ENCODE measurements at regions not wholly inside any gene's neighbourhood (a gene's known extent, or its start where the extent isn't known, plus 50 kb on each side); places are given as distances from the start of the nearest gene placed in this dataset.

DNA sequence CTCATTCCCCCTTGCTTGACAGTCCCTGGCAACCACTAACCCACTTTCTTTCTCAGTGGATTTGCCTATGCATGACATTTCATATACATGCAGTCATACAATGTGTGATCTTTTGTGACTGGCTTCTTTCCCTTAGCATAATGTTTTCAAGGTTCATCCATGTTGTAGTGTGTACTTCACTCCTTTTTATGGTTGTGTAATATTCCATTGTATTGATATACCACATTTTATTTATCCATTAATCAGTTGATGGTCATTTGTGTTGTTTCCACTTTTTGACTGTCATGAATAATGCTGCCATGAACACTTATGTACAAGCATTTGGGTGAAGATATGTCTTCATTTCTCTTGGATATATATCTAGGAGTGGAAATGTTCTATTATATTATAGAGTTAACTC, 127.7 kb upstream of the GRIK3 start:
- no peak overlapping the region for H3K4me3 ChIP-seq (ENCODE audit: low read depth, low read length)
- TF ChIP-seq, protein P1, sequence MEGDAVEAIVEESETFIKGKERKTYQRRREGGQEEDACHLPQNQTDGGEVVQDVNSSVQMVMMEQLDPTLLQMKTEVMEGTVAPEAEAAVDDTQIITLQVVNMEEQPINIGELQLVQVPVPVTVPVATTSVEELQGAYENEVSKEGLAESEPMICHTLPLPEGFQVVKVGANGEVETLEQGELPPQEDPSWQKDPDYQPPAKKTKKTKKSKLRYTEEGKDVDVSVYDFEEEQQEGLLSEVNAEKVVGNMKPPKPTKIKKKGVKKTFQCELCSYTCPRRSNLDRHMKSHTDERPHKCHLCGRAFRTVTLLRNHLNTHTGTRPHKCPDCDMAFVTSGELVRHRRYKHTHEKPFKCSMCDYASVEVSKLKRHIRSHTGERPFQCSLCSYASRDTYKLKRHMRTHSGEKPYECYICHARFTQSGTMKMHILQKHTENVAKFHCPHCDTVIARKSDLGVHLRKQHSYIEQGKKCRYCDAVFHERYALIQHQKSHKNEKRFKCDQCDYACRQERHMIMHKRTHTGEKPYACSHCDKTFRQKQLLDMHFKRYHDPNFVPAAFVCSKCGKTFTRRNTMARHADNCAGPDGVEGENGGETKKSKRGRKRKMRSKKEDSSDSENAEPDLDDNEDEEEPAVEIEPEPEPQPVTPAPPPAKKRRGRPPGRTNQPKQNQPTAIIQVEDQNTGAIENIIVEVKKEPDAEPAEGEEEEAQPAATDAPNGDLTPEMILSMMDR (IDR thresholded peaks at IDR 0.05; ENCODE audit: low read depth, low read length, missing control alignments): no peak
- no peak for DNase-seq (ENCODE audit: low read depth)
- in situ Hi-C loops (cut with HindIII; ENCODE audit: low sequenced_read_pairs): no loop called here

DNA sequence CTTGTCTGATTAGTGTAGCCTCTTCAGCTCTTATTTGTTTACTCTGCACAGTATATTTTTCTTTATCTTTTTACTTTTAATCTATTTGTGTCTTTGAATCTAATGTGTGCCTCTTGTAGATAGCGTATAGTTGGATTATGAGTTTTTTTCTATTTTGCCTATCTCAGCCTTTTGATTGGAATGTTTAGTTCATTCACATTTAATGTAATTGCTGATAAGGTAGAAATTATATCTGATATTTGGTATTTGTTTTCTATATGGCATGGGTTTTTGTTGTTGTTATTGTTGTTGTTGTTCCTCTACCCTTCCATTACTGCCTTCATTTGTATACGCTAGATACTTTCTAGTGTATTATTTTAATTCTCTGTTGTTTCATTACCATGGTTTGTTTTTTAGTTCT, 131.7 kb upstream of the GRIK3 start:
- H3K4me3 ChIP-seq (ENCODE audit: low read depth, low read length): no peak overlapping the region
- in situ Hi-C loops (cut with HindIII; ENCODE audit: low sequenced_read_pairs): no loop called here
- TF ChIP-seq, protein P1 (IDR thresholded peaks at IDR 0.05; ENCODE audit: low read depth, low read length, missing control alignments): no peak
- DNase-seq (ENCODE audit: low read depth): no peak

DNA sequence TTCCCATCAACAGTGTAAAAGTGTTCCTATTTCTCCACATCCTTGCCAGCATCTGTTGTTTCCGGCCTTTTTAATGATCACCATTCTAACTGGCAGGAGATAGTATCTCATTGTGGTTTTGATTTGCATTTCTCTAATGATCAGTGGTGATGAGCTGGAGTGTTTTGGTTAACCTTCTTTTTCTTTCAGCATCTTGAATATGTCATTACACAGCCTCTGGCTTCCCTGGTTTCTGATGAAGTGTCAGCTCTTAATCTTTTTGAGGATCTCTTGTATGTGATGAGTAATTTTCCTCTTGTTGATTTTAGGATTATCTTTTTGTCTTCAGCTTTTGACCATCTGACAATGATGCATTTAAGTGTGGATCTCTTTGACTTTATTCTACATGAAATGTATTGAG, 133.2 kb upstream of the GRIK3 start:
- H3K4me3 ChIP-seq (ENCODE audit: low read depth, low read length): no peak overlapping the region
- DNase-seq (ENCODE audit: low read depth): no peak
- in situ Hi-C loops (cut with HindIII; ENCODE audit: low sequenced_read_pairs): no loop called here
- TF ChIP-seq, protein P1 (IDR thresholded peaks at IDR 0.05; ENCODE audit: low read depth, low read length, missing control alignments): no peak

DNA sequence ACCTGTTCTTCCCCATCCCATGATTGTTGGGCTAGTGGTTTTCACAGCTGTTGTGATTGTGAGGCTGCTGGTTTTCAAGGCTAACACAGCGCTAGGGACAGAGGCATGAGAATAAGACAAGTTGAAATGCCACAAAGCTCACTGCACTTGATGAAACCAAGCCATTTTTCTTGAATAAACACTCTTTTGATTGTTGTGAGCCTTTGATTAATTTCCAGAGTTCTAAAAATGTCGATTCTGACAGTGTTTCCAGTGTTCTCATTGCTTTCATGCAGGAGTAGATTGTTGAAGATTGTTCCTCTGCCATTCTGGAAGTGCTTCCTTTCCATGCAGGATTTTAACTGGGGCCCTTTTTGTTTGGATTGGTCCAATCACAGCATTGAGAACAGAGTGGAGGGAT, 134.9 kb upstream of the GRIK3 start:
- no peak for DNase-seq (ENCODE audit: low read depth)
- TF ChIP-seq, protein P1 (IDR thresholded peaks at IDR 0.05; ENCODE audit: low read depth, low read length, missing control alignments): no peak
- in situ Hi-C loops (cut with HindIII; ENCODE audit: low sequenced_read_pairs): no loop called here
- no peak overlapping the region for H3K4me3 ChIP-seq (ENCODE audit: low read depth, low read length)

DNA sequence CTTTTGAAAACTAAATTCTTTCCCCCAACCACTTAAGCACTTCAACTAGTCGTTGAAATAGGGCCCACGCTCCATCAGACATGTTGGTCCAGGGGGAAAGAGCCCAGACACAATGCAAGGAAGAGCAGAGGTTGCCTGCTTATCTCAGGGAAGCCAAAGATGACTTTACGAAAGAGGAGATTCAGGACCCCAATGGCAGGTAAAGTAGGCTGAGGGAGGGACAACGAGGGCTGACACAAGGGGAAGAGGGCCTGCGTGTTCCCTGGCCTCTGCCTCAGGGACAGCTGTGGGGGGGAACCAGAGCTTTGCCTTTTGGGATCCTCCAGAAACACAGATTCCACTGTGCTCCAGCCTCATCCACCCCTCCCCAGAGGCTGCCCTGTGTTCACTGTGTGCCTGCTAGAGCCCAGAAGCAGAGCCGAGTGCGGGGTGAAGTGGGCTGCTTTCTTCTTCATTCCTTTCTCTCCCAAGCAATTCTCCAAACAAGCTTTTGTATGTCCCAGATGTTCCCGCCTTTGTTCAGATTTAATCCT, 135.5 kb upstream of the GRIK3 start:
- in situ Hi-C loops (cut with HindIII; ENCODE audit: low sequenced_read_pairs): no loop called here
- DNase-seq (ENCODE audit: low read depth): no peak
- no peak overlapping the region for H3K4me3 ChIP-seq (ENCODE audit: low read depth, low read length)
- TF ChIP-seq, protein P1 (IDR thresholded peaks at IDR 0.05; ENCODE audit: low read depth, low read length, missing control alignments): no peak

DNA sequence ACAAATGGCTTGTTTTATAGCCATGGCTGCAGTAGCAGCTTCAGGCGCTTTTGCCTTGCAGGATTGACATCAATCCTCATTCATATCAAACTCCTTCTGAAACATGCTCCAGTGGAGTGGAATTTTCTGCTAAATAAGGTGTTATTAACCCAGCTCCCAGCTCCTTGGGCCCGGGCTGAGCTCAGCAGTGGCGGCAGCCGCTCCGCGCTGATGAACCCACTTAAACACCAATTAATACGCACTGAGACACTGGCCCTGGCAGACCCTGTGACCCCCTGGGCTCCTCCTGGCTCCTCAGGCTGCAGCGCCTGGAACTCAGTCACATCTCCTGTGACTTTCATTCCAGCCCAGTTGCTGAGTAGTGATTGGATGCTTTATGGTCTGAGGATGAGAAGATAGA, 137.4 kb upstream of the GRIK3 start:
- in situ Hi-C loops (cut with HindIII; ENCODE audit: low sequenced_read_pairs): no loop called here
- H3K4me3 ChIP-seq (ENCODE audit: low read depth, low read length): no peak overlapping the region
- TF ChIP-seq, protein P1 (IDR thresholded peaks at IDR 0.05; ENCODE audit: low read depth, low read length, missing control alignments): no peak
- DNase-seq (ENCODE audit: low read depth): no peak

DNA sequence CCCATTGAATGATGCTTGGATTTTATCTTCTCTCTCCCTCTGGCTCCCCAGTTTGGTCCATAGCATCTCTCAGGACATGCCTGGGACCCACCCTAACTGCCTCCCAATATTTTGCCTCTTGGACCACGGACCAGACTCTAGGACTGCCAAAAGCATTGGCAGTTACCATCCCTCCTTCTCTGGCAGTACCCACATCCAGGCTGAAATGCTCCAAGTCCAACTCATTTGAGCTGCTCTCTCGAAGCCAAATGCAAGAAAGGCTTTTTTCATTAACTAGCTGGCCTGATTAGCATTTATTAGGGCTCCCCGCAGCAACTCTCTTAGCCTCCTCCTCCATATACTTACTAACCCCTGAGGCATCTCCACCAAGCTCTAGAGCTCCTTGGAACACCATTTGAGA, 140.0 kb upstream of the GRIK3 start:
- in situ Hi-C loops (cut with HindIII; ENCODE audit: low sequenced_read_pairs): no loop called here

More for the DNA sequence above, 140.0 kb upstream of the GRIK3 start:
- TF ChIP-seq, protein P1 (IDR thresholded peaks at IDR 0.05; ENCODE audit: low read depth, low read length, missing control alignments): no peak
- H3K4me3 ChIP-seq (ENCODE audit: low read depth, low read length): no peak overlapping the region
- no peak for DNase-seq (ENCODE audit: low read depth)

Measured in astrocyte of the cerebellum (primary cell).